Hippocampal formation (tissue), 2 donors: ENCODE measurements at regions not wholly inside any gene's neighbourhood (a gene's known extent, or its start where the extent isn't known, plus 50 kb on each side); places are given as distances from the start of the nearest gene placed in this dataset.
"Not testable (repeated sequence)": the region's sequence is repeated elsewhere in the genome, so short reads cannot be mapped to it uniquely, and the experiment has no call there.

Experiments used
- DNase-seq, 2 donors: peaks; one replicate each; lab custom pipeline; 2025; lab: John Stamatoyannopoulos, UW

DNA sequence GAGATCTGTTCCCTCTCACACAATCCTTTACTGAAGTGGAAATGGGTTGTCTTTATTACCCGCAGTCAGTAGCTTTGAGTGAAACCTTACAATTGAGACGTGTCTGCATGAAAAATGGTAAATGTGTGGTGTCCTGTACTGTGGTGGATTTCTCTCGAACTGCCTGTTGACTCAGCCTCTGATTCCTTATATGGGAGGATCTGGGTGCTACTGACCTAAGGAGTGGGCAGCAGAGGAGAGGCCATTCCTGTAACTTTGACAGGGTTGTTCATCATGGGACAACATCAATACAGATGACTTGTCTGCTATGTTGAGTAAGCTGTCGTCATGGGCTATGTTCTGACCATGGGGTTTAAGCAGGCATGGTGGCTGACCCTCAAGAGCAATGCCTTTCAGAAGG is 159.6 kb upstream of the WDR1 start:
- DNase-seq: no peak

GRCh38 chr4:10275696-10276095 is 159.1 kb upstream of the WDR1 start:
- no peak for DNase-seq

- no peak for DNase-seq
These were observed 156.4 kb upstream of the WDR1 start for GRCh38 chr4:10273030-10273429.

- DNase-seq: no peak
These were observed 155.9 kb upstream of the WDR1 start for GRCh38 chr4:10272511-10272910.

- DNase-seq: no peak
These were observed 150.5 kb upstream of the WDR1 start for GRCh38 chr4:10267066-10267465.

DNA sequence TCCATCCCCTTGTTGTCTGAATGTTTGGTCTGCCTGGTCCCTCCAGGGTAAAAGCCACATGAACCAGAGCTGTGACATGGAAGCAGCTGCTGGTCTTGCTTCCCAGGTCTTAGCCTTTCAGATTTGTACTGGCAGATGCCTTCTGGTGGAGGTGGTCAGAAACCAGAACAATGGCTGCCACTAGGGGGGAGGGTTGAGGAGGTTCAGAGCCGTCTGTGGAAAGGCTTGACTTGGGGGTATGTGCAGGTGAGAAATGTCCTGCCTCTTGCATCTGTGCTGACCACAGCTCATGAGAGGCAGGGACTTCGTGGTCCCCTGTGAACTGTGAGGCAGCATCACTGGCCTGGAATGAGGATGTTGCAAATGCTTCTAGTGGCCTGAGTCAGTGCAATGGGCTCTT is 144.2 kb upstream of the WDR1 start:
- no peak for DNase-seq

DNA sequence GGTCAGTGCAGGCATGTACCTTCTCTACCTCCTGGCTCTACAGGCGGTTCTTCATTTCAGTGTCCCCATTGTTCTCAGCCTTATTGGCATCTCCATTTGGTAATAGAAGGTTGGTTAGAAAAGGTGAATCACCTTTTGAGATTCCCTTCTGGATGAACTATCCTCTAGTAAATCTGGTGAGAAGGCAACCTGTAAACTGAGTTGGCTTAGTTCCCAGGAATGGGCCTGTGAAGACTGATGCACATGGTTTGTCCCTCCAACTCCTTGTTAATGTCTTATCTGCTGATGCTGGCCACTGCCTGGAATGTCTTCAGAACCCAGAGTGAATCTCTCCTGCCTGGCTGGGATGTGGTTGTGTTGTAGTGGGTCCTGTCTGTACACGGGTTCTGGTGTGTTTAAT is 143.4 kb upstream of the WDR1 start:
- no peak for DNase-seq

DNA sequence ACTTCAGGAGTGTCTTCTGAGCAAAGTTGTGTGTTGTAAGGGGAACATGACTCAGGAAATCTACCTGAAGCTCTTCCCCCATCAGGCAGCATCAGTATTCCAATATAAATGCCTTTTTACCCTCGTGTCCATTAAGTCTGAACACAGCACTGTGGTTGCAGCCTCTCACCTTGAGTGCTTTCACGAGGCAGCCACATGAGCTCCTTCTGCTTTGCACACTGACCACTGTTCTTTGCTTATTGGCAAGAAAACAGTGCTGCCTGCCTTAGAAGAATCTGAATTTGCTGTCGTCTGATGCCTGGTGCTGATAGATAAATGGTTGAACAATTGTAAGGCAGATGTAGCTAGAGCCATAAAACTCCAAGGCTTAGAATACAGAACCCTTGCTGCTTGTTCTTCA is 139.6 kb upstream of the WDR1 start:
- DNase-seq: no peak

DNA sequence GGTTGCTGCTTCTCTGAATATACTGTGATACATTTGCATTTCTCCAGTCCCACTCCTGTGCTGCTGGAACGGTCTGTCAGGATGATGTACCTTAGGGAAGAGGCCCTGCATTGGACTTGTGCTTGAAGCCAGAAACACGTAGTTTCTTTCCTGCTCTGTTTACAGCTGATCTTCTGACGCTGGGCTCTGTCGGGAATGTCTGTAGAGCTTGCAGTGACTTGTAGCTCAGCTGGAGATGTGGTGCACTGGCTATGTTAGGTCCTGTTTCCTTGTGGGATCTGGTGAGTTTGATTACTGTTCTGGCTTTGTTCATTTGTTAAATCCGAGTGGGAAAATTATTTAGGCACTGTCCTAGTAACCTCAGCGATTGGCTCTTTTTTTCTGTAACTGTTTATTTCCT is 137.2 kb upstream of the WDR1 start:
- no peak for DNase-seq

DNA sequence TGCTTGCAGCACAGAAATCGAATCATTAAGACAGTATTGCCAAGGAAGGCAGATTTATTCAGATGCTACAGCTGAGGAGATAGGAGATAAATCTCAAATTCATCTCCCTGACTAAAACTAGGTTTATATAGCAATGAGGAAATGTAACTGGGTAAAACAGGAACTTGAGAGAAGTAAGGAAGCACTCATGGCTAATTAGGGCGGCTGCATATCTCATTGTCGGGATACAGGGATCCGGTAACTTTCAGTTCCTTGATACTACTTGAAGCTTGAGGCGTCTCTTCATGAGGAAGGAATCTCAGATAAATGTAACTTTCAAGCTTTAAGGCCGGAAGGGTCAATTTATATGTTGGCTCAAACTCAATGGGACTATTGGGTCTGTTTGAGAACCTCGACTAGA is 129.2 kb upstream of the WDR1 start:
- DNase-seq: no peak

GRCh38 chr4:10243856-10244255 is 127.3 kb upstream of the WDR1 start:
- DNase-seq: no peak

DNA sequence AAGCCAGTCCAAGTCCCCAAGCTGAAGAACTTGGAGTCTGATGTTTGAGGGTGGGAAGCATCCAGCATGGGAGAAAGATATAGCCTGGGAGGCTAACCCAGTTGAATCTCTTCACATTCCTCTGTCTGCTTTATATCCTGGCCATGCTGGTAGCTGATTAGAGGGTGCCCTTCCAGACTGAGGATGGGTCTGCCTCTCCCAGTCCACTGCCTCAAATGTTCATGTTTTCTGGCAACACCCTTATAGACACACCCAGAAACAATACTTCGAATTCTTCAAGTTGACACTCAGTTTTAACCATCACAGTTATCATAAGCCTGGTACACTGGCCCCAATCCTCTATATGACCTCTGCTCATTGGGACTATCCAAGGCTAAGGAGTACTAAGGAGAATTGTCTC is 124.1 kb upstream of the WDR1 start:
- DNase-seq: no peak

- DNase-seq: no peak
These were observed 123.5 kb upstream of the WDR1 start for GRCh38 chr4:10239982-10240654.

DNA sequence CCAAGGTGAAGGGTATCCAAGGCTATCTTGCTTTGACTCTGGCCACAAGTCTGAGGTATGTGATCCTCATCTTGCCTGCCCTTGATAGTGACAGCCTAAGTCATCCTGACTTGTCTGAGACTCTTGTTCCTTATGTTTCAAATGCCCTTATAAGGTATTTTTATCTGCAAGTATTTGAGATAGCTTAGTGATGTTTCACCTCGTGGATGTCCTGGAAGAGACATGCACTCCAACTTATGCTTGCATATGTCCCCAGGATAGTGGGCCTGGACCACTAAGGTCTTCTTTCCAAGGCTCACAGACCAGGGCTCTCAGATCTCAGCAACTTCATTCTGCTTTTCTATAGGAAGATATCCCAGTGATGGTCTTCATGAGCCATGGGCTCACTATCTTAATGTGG is 120.5 kb upstream of the WDR1 start:
- DNase-seq: no peak

GRCh38 chr4:10232114-10232513 is 115.5 kb upstream of the WDR1 start:
- DNase-seq: no peak

GRCh38 chr4:10226756-10227155 is 110.2 kb upstream of the WDR1 start:
- DNase-seq: no peak

- no peak for DNase-seq
These were observed 108.5 kb upstream of the WDR1 start for GRCh38 chr4:10225096-10225495.

DNA sequence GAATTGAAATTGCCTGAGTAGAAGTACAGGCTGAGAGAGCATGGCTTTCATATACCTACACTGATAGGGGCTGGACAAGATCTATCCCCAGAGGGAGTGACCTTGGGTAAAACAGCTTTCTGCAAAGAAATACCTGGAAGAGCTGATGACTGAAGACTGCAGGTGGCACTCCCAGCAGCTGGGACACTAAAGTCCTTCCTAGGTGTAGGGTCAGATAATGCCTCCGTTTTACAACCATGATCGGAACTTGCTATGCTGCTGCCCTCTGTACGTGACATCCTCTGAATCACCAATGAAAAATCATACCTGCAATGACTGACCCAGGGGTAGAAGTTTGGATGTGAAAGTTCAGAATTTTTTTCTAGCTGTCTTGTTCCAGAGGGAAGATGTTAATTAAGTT is 107.2 kb upstream of the WDR1 start:
- no peak for DNase-seq

DNA sequence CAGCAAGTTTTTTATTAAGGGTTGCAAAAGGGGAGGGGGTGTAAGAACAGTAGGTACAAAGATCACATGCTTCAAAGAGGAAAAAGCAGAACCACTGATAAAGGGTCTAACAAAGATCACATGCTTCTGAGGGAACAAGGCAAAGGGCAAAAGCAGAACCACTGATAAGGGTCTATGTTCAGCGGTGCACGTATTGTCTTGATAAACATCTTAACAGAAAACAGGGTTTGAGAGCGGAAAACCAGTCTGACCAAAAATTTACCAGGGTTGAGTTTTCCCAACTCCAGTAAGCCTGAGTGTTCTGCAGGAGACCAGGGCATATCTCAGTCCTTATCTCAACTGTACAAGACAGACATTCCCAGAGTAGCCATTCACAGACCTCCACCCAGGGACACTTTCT is 96.9 kb upstream of the WDR1 start:
- not testable (repeated sequence) for DNase-seq

DNA sequence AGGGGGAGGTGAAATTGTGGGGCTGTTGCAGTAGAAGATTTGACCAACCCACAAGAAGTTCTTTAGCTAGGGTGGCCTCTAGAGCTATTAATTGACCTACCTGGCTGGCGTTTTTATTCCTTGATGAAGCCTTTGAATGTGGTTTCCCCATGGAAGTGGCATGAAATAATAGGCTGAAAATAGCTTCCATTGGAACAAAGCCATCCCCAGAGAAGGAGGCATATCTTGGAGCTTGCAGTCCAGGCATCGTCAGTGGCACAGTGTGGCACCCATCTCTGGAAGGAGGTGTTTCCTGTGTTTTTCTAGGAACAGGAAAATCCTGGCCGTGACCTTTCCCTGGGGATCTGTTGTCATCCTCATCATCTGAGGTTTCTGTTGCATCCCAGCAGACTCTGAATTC is 96.3 kb upstream of the WDR1 start:
- DNase-seq: no peak

GRCh38 chr4:10212400-10212799 is 95.8 kb upstream of the WDR1 start:
- DNase-seq: no peak

DNA sequence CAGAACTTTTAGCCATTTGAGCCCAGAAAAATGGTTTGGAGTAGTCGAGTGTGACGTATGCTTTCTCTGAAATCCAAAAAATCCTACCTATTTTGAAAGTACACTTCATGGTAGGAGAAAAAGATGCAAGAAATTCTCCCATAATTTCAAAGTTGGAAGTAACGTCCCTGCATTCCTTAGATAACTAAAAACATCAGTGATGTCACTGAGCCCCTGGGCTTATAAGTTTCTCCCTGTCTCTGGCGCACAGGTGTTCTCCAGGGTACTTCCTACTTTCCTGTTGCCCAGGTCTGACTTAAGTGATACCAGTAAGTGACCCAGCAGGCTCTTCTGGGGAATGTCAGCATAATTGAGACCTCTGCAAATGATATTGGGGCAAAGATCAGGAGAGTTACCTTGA is 90.5 kb upstream of the WDR1 start:
- no peak for DNase-seq

DNA sequence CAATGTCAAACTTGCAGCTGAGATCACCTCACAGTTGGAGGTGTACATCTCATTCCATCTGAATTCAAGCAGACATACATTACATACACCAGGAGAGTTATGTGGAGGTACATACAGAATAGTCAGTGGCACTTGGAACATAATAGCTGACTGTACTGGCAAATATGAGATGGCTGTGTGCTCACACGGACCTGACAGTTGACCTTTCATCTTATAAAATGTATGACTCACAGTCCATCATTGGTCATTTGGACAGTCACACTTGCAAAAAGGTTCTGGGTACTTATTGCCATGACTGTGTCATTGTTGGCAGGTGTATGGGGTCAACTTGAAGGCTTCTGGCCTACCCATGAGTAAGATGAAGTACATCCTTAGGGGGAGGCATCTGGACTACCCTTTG is 88.6 kb upstream of the WDR1 start:
- no peak for DNase-seq

DNA sequence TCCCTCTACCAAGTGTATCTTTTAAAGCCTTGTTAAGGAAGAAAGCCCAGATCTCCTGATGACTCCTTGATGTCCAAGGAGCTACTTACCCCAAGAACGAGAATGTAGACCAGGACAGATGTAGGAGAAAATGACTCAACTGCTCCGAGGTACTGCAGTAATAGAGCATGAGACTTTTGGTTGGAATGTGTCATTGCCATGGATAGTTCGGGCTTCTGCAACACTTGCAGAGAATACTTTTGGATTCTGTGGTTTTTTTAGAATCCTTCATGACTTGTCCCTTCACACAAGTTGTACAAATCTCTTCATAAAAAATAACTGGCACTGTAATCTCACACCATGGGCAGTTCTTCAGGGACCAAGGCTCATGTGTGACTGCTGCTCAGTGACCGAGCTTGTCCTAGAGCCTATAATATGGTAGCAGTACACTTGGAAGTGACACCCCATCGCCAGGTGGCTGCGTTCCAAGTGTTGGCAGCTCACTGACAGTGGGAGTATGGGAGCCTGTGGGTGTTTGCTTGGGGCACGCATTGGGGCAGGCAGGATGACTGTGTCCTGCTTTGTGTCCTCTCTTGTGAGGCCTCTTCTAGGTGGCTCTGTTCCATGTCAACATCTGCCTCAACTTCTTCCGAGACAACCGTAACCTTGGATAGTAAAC is 87.9 kb upstream of the WDR1 start:
- DNase-seq: no peak
